GM12878 (cell line): ENCODE measurements at regions not wholly inside any gene's neighbourhood (a gene's known extent, or its start where the extent isn't known, plus 50 kb on each side); places are given as distances from the start of the nearest gene placed in this dataset.

Experiments used
- ATAC-seq: fragments of 200-7000 bp; cut with Tn5 transposase; 3 replicates; pipeline ENCODE4 v1.9.1; 2020; ENCODE audit warnings: mild to moderate bottlenecking, moderate library complexity
- BruUV-seq: library from RNA; stranded (reverse); fragments of 400-500 nt; replicated peaks from 2 replicates; lab custom pipeline; 2021; lab: Mats Ljungman, UMichigan
- CTCF ChIA-PET: fragments of 300-600 bp; sonication (Branson Sonifier 250); formaldehyde crosslinking; extraction: SDS; loops from one replicate; lab custom pipeline; 2021; ENCODE audit warnings: inconsistent platforms; lab: Yijun Ruan, JAX
- POLR2A ChIA-PET: fragments of 350-600 bp; formaldehyde crosslinking; extraction: SDS; loops from one replicate; lab custom pipeline; 2021; ENCODE audit warnings: inconsistent platforms; lab: Charles Lee
- RAD21 ChIA-PET: fragments of 300-600 bp; sonication (Branson Sonifier 250); formaldehyde crosslinking; loops from one replicate; lab custom pipeline; 2023; ENCODE audit warnings: antibody characterized with exemption; ENCODE audit not compliant: unreplicated experiment; lab: Charles Lee
- SMC1A ChIA-PET: fragments of 300-600 bp; sonication (Branson Sonifier 250); formaldehyde crosslinking; loops from one replicate; lab custom pipeline; 2023; ENCODE audit not compliant: unreplicated experiment, uncharacterized antibody; lab: Charles Lee
- DNase-seq: peaks from one replicate; pipeline ENCODE4 v3.0.0-alpha.2; 2011; ENCODE audit warnings: low read depth, low spot score
- FAIRE-seq: peaks from 3 replicates; lab custom pipeline; 2011; peaks lifted over from hg19 to GRCh38; lab: Jason Lieb, UNC
- H2AFZ ChIP-seq: 2 replicates; pipeline ENCODE4 v1.6.0; 2011; ENCODE audit warnings: low read depth, low read length, control low read depth; ENCODE audit not compliant: control insufficient read depth
- H3K27ac ChIP-seq: 2 replicates; pipeline ENCODE4 v1.5.1; 2011; ENCODE audit warnings: control low read depth; ENCODE audit not compliant: control insufficient read depth, insufficient read depth
- H3K27me3 ChIP-seq, 2 experiments: replicated peaks in 1 of 2; 2 replicates each; pipeline versions ENCODE4 v1.6.0 to v1.6.1; 2011; ENCODE audit warnings: low read length in 1 of 2; ENCODE audit not compliant: control insufficient read depth in 2 of 2, insufficient read depth in 2 of 2
- H3K36me3 ChIP-seq, 2 experiments: 2 replicates each; pipeline ENCODE4 v1.5.1; 2011; ENCODE audit warnings: low read length in 1 of 2; ENCODE audit not compliant: control insufficient read depth in 2 of 2, insufficient read depth in 2 of 2
- H3K4me1 ChIP-seq: 2 replicates; pipeline ENCODE4 v1.6.1; 2011; ENCODE audit warnings: mild to moderate bottlenecking, low read length, moderate library complexity, mixed read lengths; ENCODE audit not compliant: control insufficient read depth, insufficient read depth
- H3K4me2 ChIP-seq: 2 replicates; pipeline ENCODE4 v1.6.0; 2011; ENCODE audit warnings: control low read depth; ENCODE audit not compliant: control insufficient read depth, insufficient read depth
- H3K4me3 ChIP-seq: fragments of 200-600 bp; sonication (generic); 2 replicates; pipeline ENCODE4 v1.5.1; 2016
- H3K79me2 ChIP-seq: 2 replicates; pipeline ENCODE4 v1.6.0; 2011; ENCODE audit warnings: low read length; ENCODE audit not compliant: control insufficient read depth, insufficient read depth
- H3K9ac ChIP-seq: 2 replicates; pipeline ENCODE4 v1.8.0; 2011; ENCODE audit warnings: low read length, control low read depth, mixed read lengths; ENCODE audit not compliant: control insufficient read depth, insufficient read depth
- H3K9me3 ChIP-seq: replicated peaks from 3 replicates; pipeline ENCODE4 v1.5.1; 2011; ENCODE audit warnings: mild to moderate bottlenecking, low read length; ENCODE audit not compliant: control insufficient read depth, insufficient read depth
- H4K20me1 ChIP-seq: 2 replicates; pipeline ENCODE4 v1.6.0; 2011; ENCODE audit not compliant: control insufficient read depth, insufficient read depth
- CREM ChIP-seq: IDR thresholded peaks from 2 replicates; pipeline ENCODE4 v1.6.1; 2014; ENCODE audit warnings: antibody characterized with exemption, low read depth
- EZH2 ChIP-seq: IDR thresholded peaks from 2 replicates; pipeline ENCODE4 v1.6.1; 2012; ENCODE audit warnings: low read depth, mild to moderate bottlenecking, control low read depth, inconsistent platforms, low read length, borderline replicate concordance; ENCODE audit not compliant: control insufficient read depth
- SPI1 ChIP-seq: IDR thresholded peaks from 2 replicates; pipeline ENCODE4 v1.6.1; 2011; ENCODE audit warnings: low read depth, mild to moderate bottlenecking, low read length, moderate library complexity, borderline replicate concordance; ENCODE audit not compliant: insufficient read depth
- STAT1 ChIP-seq: fragments of 450-650 bp; conservative IDR thresholded peaks from 2 replicates; pipeline ENCODE4 v1.6.1; 2014; ENCODE audit warnings: antibody characterized with exemption, mild to moderate bottlenecking
- ZZZ3 ChIP-seq: IDR thresholded peaks from 2 replicates; pipeline ENCODE4 v1.6.1; 2011; ENCODE audit warnings: low read depth; ENCODE audit not compliant: control insufficient read depth, insufficient read length
- WGBS: methylation state at CpG from one replicate; pipeline ENCODE4 v1.1.6; 2016; ENCODE audit warnings: low lambda C conversion rate; ENCODE audit not compliant: insufficient replicate concordance, insufficient coverage; ENCODE audit errors: missing lambda C conversion rate; 5-methylcytosine and 5-hydroxymethylcytosine counted together
- in situ Hi-C: fragments of 300-500 bp; cut with MboI; formaldehyde crosslinking; loops from 9 replicates; pipeline ENCODE4 v1.14.3; 2018; ENCODE audit warnings: mixed read lengths
- intact Hi-C: fragments of 100-400 bp; cut with micrococcal nuclease; formaldehyde crosslinking; loops from one replicate; pipeline ENCODE4 v1.14.2; 2022; ENCODE audit not compliant: unreplicated experiment
- TF ChIP-seq, protein P1 (sequence below): fragments of 450-650 bp; IDR thresholded peaks from 2 replicates; pipeline ENCODE4 v1.6.1; 2018; ENCODE audit warnings: mild to moderate bottlenecking, low read depth, moderate library complexity; ENCODE audit not compliant: partially characterized antibody

- TF ChIP-seq, protein P1, sequence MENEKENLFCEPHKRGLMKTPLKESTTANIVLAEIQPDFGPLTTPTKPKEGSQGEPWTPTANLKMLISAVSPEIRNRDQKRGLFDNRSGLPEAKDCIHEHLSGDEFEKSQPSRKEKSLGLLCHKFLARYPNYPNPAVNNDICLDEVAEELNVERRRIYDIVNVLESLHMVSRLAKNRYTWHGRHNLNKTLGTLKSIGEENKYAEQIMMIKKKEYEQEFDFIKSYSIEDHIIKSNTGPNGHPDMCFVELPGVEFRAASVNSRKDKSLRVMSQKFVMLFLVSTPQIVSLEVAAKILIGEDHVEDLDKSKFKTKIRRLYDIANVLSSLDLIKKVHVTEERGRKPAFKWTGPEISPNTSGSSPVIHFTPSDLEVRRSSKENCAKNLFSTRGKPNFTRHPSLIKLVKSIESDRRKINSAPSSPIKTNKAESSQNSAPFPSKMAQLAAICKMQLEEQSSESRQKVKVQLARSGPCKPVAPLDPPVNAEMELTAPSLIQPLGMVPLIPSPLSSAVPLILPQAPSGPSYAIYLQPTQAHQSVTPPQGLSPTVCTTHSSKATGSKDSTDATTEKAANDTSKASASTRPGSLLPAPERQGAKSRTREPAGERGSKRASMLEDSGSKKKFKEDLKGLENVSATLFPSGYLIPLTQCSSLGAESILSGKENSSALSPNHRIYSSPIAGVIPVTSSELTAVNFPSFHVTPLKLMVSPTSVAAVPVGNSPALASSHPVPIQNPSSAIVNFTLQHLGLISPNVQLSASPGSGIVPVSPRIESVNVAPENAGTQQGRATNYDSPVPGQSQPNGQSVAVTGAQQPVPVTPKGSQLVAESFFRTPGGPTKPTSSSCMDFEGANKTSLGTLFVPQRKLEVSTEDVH: no peak
Observed at GRCh38 chr18:60996326-60996725, 336.9 kb upstream of the CDH20 start (continued).

DNA sequence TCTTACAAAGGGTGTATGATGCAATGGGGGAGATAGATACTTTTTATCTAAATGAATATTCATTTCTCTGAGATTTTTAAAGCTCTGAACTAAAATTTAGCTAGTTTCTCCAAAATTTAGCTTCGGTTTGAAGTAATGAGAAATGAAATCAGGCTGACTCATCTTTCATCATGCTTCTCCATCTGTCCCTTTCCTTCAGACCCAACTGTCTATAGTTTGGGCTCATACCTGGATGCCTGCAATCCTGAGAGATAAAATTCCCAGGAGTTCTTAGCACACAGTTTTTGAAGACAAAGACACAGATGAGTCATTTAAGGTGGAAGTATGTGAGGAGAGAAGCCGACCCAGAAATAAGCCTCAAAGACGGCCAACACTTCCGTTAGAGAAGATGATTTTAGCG, 336.4 kb upstream of the CDH20 start:
- ChIA-PET RAD21 (no interaction called here), CTCF (no interaction called here), POLR2A (no interaction called here), SMC1A (no interaction called here)
- no peak for FAIRE-seq
- H3K36me3 ChIP-seq: no peaks in the 10 kb centered on the region
- intact Hi-C loops: no loop called here
- H3K27me3 ChIP-seq: no peaks in the 10 kb centered on the region
- DNase-seq: no peak
- H3K79me2 ChIP-seq: no peaks in the 10 kb centered on the region
- no peak overlapping the region for H3K9ac ChIP-seq
- ATAC-seq: no peak
- H3K4me3 ChIP-seq: no peak overlapping the region
- no TSS peak for BruUV-seq
- no peak overlapping the region for H3K27ac ChIP-seq
- H3K4me2 ChIP-seq: no peak overlapping the region
- WGBS: 19% methylated on average over 5 of the region's 5 CpGs
- no peaks in the 10 kb centered on the region for H4K20me1 ChIP-seq
- TF ChIP-seq CREM: no peak
- TF ChIP-seq EZH2: no peak
- no peak for TF ChIP-seq ZZZ3
- no peak for TF ChIP-seq STAT1
- TF ChIP-seq SPI1: no peak
- no peaks in the 10 kb centered on the region for H3K9me3 ChIP-seq
- in situ Hi-C loops: no loop called here
- H3K4me1 ChIP-seq: no peaks in the 10 kb centered on the region
- no peak overlapping the region for H2AFZ ChIP-seq
